Activated B cell treated with CpG ODN at 0.5 μM for 24 hours (primary cell): ENCODE measurements at regions not wholly inside any gene's neighbourhood (a gene's known extent, or its start where the extent isn't known, plus 50 kb on each side); places are given as distances from the start of the nearest gene placed in this dataset.

ENCODE experiments used
- ATAC-seq: fragments of 200-7000 bp; cut with Tn5 transposase; one replicate; pipeline ENCODE4 v1.10.0; 2021; ENCODE audit warnings: low read depth, mild to moderate bottlenecking, moderate library complexity
- CTCF ChIA-PET: fragments of 350-600 bp; sonication (Branson Sonifier 250); formaldehyde crosslinking; loops from one replicate; lab custom pipeline; 2021; ENCODE audit warnings: antibody characterized with exemption; lab: Charles Lee
- POLR2A ChIA-PET: fragments of 350-600 bp; sonication (Branson Sonifier 250); formaldehyde crosslinking; loops from one replicate; lab custom pipeline; 2021; ENCODE audit warnings: antibody characterized with exemption; lab: Charles Lee
- DNase-seq: peaks from one replicate; pipeline ENCODE4 v3.0.0; 2022
- H3K27ac Mint-ChIP-seq: one replicate; pipeline ENCODE4 v1.8.0; 2020; ENCODE audit warnings: mixed read lengths
- H3K27me3 Mint-ChIP-seq: one replicate; pipeline ENCODE4 v1.8.0; 2021; ENCODE audit warnings: mixed read lengths
- H3K36me3 Mint-ChIP-seq: one replicate; pipeline ENCODE4 v1.8.0; 2021; ENCODE audit warnings: low read depth, mixed read lengths
- H3K4me1 Mint-ChIP-seq: one replicate; pipeline ENCODE4 v1.8.0; 2021; ENCODE audit warnings: mixed read lengths
- H3K4me3 Mint-ChIP-seq: one replicate; pipeline ENCODE4 v1.8.0; 2020; ENCODE audit warnings: mild to moderate bottlenecking, mixed read lengths
- H3K9me3 Mint-ChIP-seq: one replicate; pipeline ENCODE4 v1.8.0; 2020; ENCODE audit warnings: mixed read lengths
- CTCF ChIP-seq: fragments of 200-600 bp; IDR thresholded peaks from one replicate; pipeline ENCODE4 v1.8.0; 2022; ENCODE audit warnings: antibody characterized with exemption, mild to moderate bottlenecking
- intact Hi-C: fragments of 100-400 bp; cut with micrococcal nuclease; formaldehyde crosslinking; loops from one replicate; pipeline ENCODE4 v1.15.1; 2024

- no peak for DNase-seq
- ATAC-seq = no peak
- Mint-ChIP-seq H3K9me3 (no peaks in the 10 kb centered on the region), H3K4me1 (no peaks in the 10 kb centered on the region), H3K27ac (no peak overlapping the region), H3K36me3 (no peaks in the 10 kb centered on the region), H3K4me3 (no peak overlapping the region), H3K27me3 (no peaks in the 10 kb centered on the region)
- POLR2A ChIA-PET = no interaction called here
- intact Hi-C loops = no loop called here
- CTCF ChIA-PET = no interaction called here
- TF ChIP-seq CTCF = no peak
Observed at GRCh38 chr12:42996869-42997431, 407.4 kb upstream of the PRICKLE1 start.

- ChIA-PET CTCF (no interaction called here), POLR2A (no interaction called here)
- no peak overlapping the region for H3K27ac Mint-ChIP-seq
- H3K27me3 Mint-ChIP-seq = no peaks in the 10 kb centered on the region
- H3K4me3 Mint-ChIP-seq = no peak overlapping the region
- ATAC-seq (no peak), DNase-seq (no peak)
- TF ChIP-seq CTCF = no peak
- H3K4me1 Mint-ChIP-seq = no peaks in the 10 kb centered on the region
- intact Hi-C loops = no loop called here
- H3K9me3 Mint-ChIP-seq = no peaks in the 10 kb centered on the region
- no peaks in the 10 kb centered on the region for H3K36me3 Mint-ChIP-seq
Observed at GRCh38 chr12:42992826-42993225, 403.3 kb upstream of the PRICKLE1 start.

GRCh38 chr12:42990387-42990786, 400.8 kb upstream of the PRICKLE1 start:
- DNase-seq = no peak
- Mint-ChIP-seq H3K4me3 (no peak overlapping the region), H3K27ac (no peak overlapping the region)

GRCh38 chr12:42987216-42987650, 397.7 kb upstream of the PRICKLE1 start:
- DNase-seq (no peak), ATAC-seq (no peak)
- no peaks in the 10 kb centered on the region for H3K4me1 Mint-ChIP-seq
- H3K27me3 Mint-ChIP-seq = no peaks in the 10 kb centered on the region
- no peaks in the 10 kb centered on the region for H3K36me3 Mint-ChIP-seq
- H3K27ac Mint-ChIP-seq = no peak overlapping the region
- H3K9me3 Mint-ChIP-seq = no peaks in the 10 kb centered on the region
- intact Hi-C loops = no loop called here
- H3K4me3 Mint-ChIP-seq = no peak overlapping the region
- ChIA-PET CTCF (no interaction called here), POLR2A (no interaction called here)
- TF ChIP-seq CTCF = no peak

More at GRCh38 chr12:42990387-42990786, 400.8 kb upstream of the PRICKLE1 start:
- intact Hi-C loops = no loop called here
- no peak for ATAC-seq
- Mint-ChIP-seq H3K27me3 (no peaks in the 10 kb centered on the region), H3K9me3 (no peaks in the 10 kb centered on the region), H3K36me3 (no peaks in the 10 kb centered on the region), H3K4me1 (no peaks in the 10 kb centered on the region)
- POLR2A ChIA-PET = no interaction called here
- TF ChIP-seq CTCF = no peak
- CTCF ChIA-PET = no interaction called here

- Mint-ChIP-seq H3K36me3 (no peaks in the 10 kb centered on the region), H3K27ac (no peak overlapping the region), H3K4me1 (no peaks in the 10 kb centered on the region), H3K9me3 (no peaks in the 10 kb centered on the region), H3K4me3 (no peak overlapping the region), H3K27me3 (no peaks in the 10 kb centered on the region)
- ATAC-seq = no peak
- CTCF ChIA-PET = no interaction called here
- no peak for DNase-seq
- intact Hi-C loops = no loop called here
- POLR2A ChIA-PET = no interaction called here
- TF ChIP-seq CTCF = no peak
Observed at GRCh38 chr12:42985506-42985905, 396.0 kb upstream of the PRICKLE1 start.
